RPMI7951 (cell line): ENCODE measurements at regions not wholly inside any gene's neighbourhood (a gene's known extent, or its start where the extent isn't known, plus 50 kb on each side); places are given as distances from the start of the nearest gene placed in this dataset.
A peak's percentile ranks its signal among the peaks of the same experiment; 100 is the strongest.
"Not testable (repeated sequence)": the region's sequence is repeated elsewhere in the genome, so short reads cannot be mapped to it uniquely, and the experiment has no call there.

ENCODE experiments used
- DNase-seq: peaks from one replicate; pipeline ENCODE4 v3.0.0-alpha.2; 2012; ENCODE audit warnings: low read depth

DNA sequence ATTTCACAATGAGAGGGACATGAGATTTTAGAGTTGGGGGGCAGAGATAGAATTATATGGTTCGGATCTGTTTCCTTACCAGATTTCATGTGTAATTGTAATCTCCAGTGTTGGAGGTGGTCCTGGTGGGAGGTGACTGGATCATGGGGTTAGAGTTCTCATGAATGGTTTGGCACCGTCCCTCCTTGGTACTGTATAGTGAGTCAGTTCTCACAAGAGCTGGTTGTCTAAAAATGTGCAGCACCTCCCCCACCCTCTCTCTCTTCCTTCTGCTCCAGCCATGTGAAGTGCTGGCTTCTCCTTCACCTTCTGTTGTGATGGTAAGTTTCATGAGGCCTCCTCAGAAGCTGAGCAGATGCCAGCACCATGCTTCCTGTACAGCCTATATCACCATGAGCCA lies 138.1 kb downstream of the SCG2 start:
- peak; percentile 57 for DNase-seq

DNA sequence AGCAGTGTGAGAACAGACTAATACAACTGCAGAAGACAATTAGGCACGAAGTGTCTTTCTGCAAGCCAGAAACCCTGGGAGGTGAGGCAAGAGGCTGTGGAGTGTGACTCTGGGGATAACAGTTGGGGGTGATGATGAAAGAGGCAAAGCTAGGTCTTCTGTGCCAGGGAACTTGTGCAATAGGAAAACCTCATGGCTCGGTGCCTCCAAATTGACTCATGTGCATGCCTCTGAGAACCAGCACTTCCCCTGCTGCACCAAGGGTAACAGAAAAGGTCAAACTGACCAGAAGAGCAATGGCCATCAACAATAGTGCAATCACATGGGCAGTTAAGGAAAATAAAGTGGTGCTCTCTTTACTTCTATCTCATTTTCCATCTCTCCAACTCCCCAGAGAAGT lies 136.4 kb downstream of the SCG2 start:
- DNase-seq = peak; percentile 99

DNA sequence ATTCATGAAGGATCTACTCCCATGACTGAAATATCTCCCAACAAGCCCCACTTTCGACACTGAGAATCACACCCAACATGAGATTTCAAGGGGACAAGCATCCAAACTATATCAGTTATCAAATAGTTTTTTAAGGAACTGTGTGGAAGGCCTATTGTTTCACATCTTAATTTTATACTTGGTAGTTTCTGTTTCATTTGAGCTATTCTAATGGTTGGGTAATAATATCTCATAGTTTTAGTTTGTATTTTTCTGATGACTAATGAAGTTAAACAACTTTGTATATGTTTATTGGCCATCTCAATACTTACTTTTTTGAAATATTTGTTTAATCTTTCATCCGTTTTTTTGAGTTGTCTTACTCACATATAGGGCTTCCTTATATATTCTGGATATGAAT lies 135.0 kb downstream of the SCG2 start:
- DNase-seq = no peak

DNA sequence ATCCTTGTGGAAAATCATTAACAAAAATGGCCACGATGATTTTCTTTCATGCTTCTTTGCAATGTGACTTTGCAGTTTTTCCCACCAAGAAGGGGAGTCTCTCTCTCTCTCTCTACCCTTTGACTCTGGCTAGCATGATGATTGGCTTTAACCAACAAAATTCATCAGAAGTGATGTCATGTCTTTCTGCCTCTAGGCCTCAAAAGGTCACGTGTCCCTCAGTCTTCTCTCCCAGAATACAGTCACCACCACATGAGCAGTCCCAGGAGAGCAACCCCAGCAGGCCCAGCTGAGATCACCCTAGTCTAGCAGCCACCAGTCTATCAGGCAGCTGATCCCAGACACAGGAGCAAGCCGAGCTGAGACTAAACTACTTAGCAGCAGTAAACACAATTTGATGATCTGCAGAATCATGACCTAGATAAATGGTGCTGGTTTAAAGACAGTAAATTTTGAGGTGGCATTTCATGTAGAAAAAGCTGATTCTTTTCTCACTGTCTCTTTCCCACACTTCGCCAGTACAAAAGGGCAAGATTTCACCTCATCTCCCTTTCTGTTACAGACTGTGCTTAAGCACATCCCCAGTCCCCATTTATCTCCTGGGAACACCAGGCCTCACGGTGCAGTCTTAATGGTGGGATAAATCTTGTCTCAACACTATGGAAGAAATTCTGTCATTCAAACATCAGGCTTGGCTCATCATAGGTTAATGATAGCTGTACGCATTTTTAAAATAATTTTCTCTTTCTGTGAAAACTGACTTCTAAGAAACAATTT lies 132.7 kb downstream of the SCG2 start:
- DNase-seq = peak; percentile 96

DNA sequence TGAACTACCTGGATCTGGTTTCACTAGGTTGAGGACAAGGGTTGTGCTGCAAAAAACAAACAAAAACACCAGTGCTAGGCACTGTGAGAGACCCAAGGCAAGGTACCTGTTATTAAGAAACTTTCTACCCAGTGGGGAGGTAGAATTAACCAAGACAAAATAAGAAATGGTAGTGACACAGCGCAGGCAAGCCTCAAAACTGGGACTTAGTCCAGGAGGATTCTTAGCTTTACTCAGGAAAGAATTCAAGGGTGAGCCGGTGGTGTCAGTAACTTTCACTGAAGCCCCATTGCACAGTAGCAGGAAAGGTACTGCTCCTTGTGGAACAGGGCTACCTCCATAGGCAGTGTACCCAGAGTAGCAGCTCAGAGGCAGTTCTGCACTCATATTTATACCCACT lies 131.6 kb downstream of the SCG2 start:
- no peak for DNase-seq

DNA sequence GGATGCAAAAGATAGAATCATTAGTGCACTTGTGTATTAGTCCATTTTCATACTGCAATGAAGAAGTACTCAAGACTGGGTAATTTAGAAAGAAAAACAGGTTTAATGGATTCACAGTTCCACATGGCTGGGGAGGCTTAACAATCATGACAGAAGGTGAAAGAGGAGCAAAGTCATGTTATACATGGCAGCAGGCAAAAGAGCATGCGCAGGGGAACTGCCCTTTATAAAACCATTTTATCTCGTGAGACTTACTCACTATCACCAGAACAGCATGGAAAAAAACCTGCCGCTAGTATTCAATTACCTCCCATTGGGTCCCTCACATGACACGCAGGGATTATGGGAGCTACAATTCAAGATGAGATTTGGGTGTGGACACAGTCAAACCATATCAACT lies 129.4 kb downstream of the SCG2 start:
- DNase-seq = no peak

DNA sequence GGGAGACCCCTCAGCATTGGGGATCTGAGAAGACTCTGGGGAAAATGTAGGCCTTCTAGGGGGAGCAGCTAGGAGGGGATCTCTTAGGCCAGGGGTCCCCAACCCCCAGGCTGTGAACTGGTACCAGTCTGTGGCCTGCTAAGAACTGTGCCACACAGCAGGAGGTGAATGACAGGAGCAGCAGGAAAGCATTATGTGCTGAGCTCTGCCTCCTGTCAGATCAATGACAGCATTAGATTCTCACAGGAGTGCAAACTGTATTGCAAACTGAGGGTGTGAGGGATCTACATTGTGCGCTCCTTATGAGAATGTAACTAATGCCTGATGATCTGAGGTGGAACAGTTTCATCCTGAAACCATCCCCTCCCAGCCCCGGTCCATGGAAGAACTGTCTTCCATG lies 127.3 kb downstream of the SCG2 start:
- no peak for DNase-seq

DNA sequence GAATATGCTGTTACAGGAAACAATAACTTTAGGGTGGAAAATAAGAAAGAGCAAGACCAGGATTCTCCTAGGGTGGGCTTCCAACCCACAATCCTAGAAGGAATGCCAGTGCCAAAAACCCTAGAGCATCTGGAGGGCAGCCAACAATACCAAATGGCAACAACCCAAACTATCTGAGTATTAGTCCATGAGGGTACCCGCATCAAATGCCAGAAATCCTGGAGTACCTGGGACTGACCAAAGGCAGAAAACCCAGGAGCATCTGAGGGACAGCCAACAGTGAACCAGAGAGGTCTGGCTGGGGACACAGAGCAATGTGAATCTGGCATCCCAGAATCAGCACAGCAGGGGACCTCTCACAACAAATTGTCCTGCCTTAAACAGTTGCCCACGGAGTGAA lies 126.3 kb downstream of the SCG2 start:
- no peak for DNase-seq

DNA sequence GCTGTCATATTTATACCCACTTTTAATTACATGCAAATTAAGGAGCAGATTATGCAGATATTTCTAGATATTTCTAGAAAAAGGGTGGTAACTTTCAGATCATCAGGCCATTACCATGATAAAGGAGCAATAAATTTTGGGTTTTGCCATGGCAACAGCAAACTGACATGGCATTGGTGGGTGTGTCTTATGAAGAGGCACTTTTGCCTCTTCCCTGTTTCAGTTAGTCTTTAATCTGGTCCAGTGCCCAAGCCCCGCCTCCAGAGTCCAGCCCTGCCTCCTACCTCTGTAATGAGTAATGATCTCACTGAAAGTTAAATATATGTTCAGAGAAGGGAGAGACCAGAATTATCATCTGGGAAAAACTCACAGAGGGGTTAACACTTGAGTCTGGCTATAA lies 124.8 kb downstream of the SCG2 start:
- peak; percentile 41 for DNase-seq

DNA sequence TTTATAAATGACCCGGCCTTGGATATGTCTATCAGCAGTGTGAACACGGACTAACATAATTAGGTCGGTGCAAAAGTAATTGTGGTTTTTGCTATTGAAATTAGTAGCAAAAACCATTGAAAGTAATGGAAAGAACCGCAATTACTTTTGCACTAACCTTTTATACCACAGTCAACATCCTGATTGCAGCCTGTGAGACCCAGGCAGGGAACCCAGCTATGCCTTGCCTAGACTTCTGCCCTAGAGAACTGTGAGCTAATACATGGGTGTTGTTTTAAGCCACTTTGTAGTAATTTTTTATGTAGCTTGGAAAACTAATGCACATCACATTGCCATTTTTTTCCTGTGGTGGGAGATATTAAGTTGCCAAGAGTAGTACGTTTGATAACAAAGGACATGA lies 120.7 kb downstream of the SCG2 start:
- no peak for DNase-seq

DNA sequence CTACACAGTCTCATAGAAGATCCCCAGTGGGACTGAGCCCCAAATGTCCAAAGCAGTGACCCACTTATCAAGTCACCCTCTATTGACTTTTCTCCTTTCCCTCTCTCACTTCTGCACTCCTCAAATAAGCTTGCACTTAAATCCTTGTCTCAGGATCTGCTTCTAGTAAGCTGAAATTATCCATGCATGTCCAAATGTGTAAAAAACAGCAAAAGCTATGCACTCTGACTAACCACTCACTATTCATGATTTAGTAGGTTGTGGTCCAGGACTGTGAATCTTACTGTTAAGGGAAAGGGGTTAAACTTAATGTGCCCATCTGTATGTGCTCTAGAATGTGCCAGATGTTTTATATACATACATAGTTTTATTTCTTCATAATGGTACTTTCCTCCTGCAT lies 115.4 kb downstream of the SCG2 start:
- DNase-seq = peak; percentile 53

DNA sequence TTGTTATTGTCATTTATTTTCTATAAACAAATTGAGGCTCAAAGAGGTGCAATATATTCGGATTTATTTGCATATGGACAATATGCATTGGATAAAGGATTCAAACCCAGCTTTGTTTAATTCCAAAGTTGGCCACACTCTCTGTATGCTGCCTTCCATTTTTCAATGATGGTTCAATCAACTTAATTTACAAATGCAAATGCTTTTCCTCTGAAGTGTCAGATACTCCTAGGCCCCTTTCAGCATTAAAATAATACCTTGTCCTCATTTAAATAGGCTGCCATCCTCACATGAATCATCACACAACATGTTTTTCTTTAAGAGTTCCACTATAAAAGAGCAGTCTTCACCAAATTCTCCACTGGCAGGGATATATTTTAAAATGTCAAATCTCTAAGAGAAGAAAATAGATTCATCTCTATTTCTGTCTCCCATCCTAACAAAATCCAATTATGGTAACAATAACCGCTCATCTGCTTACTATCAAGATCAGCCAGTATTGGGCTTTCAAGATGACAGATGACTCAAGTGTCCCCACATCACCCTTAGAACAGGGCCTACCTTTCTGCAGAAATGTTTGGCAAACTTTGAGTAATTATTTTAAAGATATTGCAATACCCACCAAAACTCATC lies 114.8 kb downstream of the SCG2 start:
- DNase-seq = peak; percentile 31

DNA sequence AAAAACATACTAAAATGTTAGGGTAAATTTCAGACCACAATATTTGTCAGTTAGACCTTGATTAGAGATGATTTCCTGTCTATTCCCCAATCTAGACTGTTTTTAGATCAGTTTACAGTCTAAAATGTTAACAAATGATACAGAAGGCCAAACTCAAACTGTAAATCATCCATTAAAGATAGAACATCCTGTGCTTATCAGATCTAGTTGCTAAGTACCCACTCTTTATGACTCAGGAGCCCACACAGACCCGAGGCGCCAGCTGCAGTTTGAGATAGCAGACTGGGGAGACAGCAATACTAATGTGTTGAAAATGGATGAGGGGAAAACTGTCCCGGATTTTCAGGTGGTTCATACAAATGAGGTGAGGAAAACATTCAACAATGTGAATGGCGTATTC lies 113.3 kb downstream of the SCG2 start:
- peak; percentile 94 for DNase-seq

DNA sequence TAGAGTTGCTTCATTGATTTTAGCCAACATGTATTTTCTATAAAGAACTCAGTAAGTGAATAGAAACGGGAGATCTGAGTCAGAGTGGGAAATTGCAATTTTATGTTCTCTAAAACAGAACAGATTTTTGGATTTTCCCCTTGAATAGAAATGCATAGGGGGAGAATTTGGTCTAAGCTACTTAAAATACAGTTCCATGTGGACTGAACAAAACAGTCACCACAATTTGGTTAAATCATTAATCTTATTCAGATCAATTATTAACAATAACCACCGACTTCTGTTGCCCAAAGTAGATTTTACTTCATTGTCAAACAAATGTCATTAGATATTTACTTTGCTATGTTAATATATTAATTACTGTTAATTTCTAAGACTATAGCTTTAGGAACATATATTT lies 107.7 kb downstream of the SCG2 start:
- DNase-seq = no peak

DNA sequence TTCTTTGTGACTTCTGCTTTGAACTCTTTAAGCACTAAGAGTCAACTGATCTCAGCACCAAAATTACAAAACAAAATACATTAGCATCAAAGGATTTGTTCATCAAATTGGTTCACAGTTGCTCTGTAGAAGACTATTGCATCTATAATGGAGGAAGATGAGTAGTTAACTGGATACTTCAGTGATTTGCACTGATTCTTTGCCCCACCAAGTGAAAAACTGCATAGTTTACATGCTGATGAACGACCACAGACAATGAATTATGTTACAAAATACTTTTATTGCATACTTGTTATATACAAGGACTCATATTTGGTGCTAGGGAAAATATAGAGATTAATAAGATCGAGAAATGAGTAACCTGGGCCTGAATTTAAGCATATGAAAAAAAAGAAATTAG lies 107.2 kb downstream of the SCG2 start:
- no peak for DNase-seq

DNA sequence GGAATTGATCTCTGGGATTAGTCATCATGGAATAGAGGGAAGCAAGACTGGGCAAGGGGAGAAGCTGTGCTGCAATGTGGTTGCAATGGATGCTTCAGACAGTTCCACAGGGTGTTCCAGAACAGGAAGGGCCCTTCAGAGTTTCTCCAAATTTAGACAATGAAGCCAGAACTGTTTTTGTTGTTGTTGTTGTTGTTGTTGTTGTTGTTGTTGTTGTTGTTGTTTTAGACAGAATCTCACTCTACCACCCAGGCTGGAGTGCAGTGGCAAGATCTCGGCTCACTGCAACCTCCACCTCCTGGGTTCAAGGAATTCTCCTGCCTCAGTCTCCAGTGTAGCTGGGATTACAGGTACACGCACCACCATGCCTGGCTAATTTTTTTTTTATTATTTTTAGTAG lies 105.3 kb downstream of the SCG2 start:
- DNase-seq = not testable (repeated sequence)

DNA sequence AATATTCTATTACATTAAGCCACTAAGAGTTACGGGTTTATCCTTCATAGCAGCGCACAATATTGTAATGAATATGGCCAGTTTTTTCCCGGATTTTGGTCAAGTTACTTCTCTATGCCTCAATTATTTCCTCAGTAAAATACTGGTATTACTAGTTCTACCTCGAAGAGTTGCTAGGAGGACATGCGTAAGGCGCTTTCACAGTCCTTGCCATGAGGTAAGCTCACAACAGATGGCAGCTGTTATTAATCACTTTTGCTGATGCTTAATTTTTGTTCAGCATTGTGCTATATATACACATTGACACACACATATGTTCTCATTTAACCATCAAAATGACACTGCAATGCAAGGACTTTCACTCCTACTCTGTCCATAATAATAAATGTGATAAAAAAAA lies 101.5 kb downstream of the SCG2 start:
- DNase-seq = no peak

DNA sequence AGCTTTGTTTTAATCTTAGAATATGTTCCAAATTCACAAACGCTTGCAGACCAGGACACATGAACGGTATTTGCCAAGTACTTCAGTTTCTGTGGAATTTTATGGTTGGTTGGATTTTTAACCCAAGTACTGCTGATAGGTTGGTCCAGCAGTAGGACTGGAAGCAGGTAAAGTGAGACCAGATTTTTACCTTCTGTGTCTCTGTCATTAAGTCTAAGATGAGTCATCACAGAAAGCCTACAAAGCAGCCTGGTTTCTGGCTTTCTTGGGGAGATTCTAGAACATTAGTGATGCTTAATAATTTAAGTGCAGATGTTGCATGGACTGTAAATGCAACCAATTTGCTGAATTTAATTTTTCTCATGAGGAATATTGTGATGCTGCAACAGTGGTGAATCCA lies 100.5 kb downstream of the SCG2 start:
- peak; percentile 32 for DNase-seq

DNA sequence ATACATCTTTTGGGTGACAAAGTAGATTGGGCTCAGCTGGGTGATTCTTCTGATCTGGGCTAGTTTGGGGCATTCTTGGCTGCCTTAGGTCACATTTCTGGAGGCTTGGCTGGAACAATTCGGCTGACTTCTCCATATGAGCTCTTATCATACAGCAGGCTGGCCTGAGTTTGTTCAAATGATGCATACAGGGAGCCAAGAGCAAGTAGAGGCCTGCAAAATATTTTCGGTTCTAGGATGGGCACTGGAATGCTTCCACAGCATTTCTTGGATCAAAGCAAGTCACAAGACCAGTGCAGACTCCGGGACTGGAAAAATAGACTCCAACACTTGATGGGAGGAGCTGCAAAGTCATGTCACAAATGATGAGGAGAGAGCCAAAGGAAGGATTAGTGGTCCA lies 98.4 kb downstream of the SCG2 start:
- no peak for DNase-seq

DNA sequence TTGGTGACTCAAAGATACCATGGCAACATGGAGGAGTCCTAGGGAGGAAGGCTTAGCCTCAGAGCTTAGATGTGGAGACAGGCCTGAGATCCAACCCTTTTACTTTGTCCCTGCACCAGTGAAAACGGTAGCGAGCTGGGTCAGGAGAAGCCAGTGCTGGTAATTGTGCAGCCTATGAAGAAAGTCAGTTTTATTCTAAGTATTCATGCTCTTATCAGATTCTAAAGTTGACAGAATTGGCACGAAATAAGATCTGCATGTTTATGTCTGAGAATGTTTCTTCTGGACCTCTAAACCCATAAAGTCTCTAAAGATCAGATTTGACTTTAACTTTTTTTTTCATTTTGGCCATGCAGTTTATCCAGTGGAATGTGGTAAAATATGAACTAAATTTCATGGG lies 93.8 kb downstream of the SCG2 start:
- no peak for DNase-seq

DNA sequence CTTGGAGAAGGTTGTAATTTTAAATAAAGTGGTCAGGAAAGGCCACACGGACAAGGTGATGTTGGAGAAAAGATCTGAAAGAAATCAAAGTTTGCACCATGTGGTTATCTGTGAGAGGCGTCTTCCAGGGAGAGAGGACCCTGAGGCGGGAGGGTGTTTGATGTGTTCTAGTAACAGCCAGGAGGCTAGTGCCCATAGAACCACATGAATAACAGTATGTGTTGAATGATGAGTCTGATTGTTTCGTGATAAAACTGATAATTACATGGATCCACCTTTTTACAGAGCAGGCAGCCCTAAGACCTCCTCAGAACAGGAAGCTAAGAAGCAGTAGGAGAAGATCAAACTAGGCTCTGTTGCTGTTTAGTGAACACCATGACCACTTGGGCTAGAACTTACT lies 91.4 kb downstream of the SCG2 start:
- no peak for DNase-seq

DNA sequence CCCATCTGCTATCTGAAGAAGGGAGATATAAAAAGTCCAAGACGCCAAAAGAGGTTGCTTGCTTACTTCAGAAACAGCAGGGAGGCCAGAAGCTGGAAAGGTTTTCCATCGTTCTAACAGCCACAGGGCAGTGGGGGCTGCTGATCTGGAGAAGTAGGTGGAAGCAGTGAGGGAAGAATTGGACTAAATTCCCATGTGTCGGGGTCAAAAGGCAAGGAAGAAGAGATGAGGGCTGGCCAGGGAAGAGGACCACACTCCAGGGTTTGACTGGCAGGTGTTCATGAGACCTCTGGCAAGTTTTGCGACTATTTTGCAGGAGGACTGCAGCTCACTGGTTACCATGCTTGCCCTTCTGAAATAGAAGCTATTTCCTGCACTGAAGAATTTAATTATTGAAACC lies 91.0 kb downstream of the SCG2 start:
- DNase-seq = no peak

DNA sequence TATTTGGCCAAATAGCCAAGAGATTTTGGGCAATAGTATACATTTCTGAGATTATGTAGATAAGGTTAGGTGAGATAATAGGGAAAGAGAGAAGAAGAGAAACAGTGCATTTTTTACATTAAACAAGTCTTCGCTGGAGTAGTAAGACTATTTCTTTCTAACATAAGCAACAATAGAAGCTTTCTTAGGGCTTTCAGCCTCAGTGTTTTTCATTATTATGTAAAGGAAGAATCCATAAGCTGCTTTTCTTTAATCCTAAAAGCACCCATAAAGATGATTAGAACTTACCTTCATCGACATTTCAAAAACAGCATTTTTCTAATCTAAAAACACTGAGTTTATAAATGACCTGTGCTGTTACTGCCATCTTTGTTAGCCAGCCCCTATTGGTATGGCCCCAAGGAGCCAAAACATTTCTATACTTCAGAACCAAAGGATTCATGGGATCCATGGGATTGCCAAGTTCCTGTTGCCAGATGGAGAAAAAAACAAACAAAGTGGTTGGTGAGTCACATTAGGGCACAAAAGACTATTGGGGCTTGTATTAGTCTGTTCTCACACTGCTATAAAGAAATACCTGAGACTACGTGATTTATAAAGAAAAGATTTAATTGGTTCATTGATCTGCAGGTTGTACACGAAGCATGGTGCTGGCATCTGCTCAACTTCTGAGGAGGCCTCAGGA lies 88.2 kb downstream of the SCG2 start:
- peak; percentile 72 for DNase-seq
